ENCODE measurements at regions not wholly inside any gene's neighbourhood (a gene's known extent, or its start where the extent isn't known, plus 50 kb on each side); places are given as distances from the start of the nearest gene placed in this dataset.
"Not testable (repeated sequence)": the region's sequence is repeated elsewhere in the genome, so short reads cannot be mapped to it uniquely, and the experiment has no call there.

- DNase-seq, result no peak
Observed at GRCh38 chr18:66994790-66995189, 390.9 kb upstream of the CDH19 start.

GRCh38 chr18:66993492-66993891 lies 389.6 kb upstream of the CDH19 start:
- no peak for DNase-seq

GRCh38 chr18:66990909-66991308 lies 387.0 kb upstream of the CDH19 start:
- DNase-seq, result no peak

GRCh38 chr18:66979009-66979408 lies 375.1 kb upstream of the CDH19 start:
- DNase-seq, result no peak

- no peak for DNase-seq
Observed at GRCh38 chr18:66972681-66973080, 368.8 kb upstream of the CDH19 start.

- no peak for DNase-seq
Observed at GRCh38 chr18:66971960-66972359, 368.1 kb upstream of the CDH19 start.

GRCh38 chr18:66966171-66966570 lies 362.3 kb upstream of the CDH19 start:
- DNase-seq, result no peak

GRCh38 chr18:66958309-66958708 lies 354.4 kb upstream of the CDH19 start:
- no peak for DNase-seq

GRCh38 chr18:66951750-66952149 lies 347.9 kb upstream of the CDH19 start:
- DNase-seq, result no peak

- no peak for DNase-seq
Observed at GRCh38 chr18:66949419-66949818, 345.5 kb upstream of the CDH19 start.

- no peak for DNase-seq
Observed at GRCh38 chr18:66937546-66937945, 333.7 kb upstream of the CDH19 start.

GRCh38 chr18:66931010-66931409 lies 327.1 kb upstream of the CDH19 start:
- no peak for DNase-seq

GRCh38 chr18:66916834-66917233 lies 312.9 kb upstream of the CDH19 start:
- no peak for DNase-seq

GRCh38 chr18:66900837-66901236 lies 296.9 kb upstream of the CDH19 start:
- DNase-seq, result no peak

GRCh38 chr18:66895631-66896030 lies 291.7 kb upstream of the CDH19 start:
- no peak for DNase-seq

GRCh38 chr18:66894851-66895250 lies 291.0 kb upstream of the CDH19 start:
- no peak for DNase-seq

GRCh38 chr18:66892388-66892787 lies 288.5 kb upstream of the CDH19 start:
- DNase-seq, result not testable (repeated sequence)

- no peak for DNase-seq
Observed at GRCh38 chr18:66874812-66875474, 271.1 kb upstream of the CDH19 start.

GRCh38 chr18:66874375-66874774 lies 270.5 kb upstream of the CDH19 start:
- no peak for DNase-seq

- no peak for DNase-seq
Observed at GRCh38 chr18:66873899-66874298, 270.0 kb upstream of the CDH19 start.

GRCh38 chr18:66872277-66872676 lies 268.4 kb upstream of the CDH19 start:
- DNase-seq, result peak; percentile 28

- DNase-seq, result no peak
Observed at GRCh38 chr18:66867653-66868052, 263.8 kb upstream of the CDH19 start.

- not testable (repeated sequence) for DNase-seq
Observed at GRCh38 chr18:66866427-66866940, 262.6 kb upstream of the CDH19 start.

- no peak for DNase-seq
Observed at GRCh38 chr18:66838340-66838987, 234.6 kb upstream of the CDH19 start.

GRCh38 chr18:66833646-66834045 lies 229.8 kb upstream of the CDH19 start:
- DNase-seq, result no peak
